Bronchial epithelial cell (primary cell): ENCODE measurements at regions not wholly inside any gene's neighbourhood (a gene's known extent, or its start where the extent isn't known, plus 50 kb on each side); places are given as distances from the start of the nearest gene placed in this dataset.
A peak's percentile ranks its signal among the peaks of the same experiment; 100 is the strongest.

Source experiments
- DNase-seq: peaks from one replicate; pipeline ENCODE4 v3.0.0-alpha.2; 2010; ENCODE audit warnings: low read depth
- FAIRE-seq: peaks from 2 replicates; lab custom pipeline; 2011; peaks lifted over from hg19 to GRCh38; lab: Jason Lieb, UNC
- H3K27me3 ChIP-seq: 2 replicates; pipeline ENCODE4 v1.5.1; 2011; ENCODE audit warnings: low read length; ENCODE audit not compliant: control insufficient read depth, insufficient read depth
- H3K36me3 ChIP-seq: 2 replicates; pipeline ENCODE4 v1.5.1; 2011; ENCODE audit warnings: low read length; ENCODE audit not compliant: control insufficient read depth, insufficient read depth
- H3K4me3 ChIP-seq: 2 replicates; pipeline ENCODE4 v1.5.1; 2011; ENCODE audit warnings: mild to moderate bottlenecking, low read depth, low read length, control low read depth
- TF ChIP-seq, protein P1 (sequence below): IDR thresholded peaks from 2 replicates; pipeline ENCODE4 v1.5.1; 2011; ENCODE audit warnings: mild to moderate bottlenecking, moderate library complexity, low read length, control low read depth, inconsistent platforms; ENCODE audit not compliant: insufficient read depth, severe bottlenecking

DNA sequence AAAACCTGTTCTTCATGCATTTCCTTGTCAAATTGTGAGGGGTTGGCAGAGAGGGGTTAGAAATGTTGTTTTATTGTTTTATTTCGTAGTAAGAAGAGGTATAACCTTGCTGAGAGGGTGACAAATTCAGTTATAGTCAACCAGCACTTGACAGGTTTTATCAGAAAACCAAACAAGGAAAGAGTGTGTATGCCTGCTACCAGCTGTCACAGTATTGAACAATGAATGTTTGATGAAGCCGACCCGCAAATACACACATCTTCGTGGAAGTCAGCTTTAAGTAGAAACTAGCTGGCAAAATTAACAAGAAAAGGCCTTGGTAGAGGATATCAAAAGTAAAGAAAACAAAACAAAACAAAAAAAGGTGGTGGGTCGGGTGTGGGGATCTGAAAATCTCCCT, 214.6 kb upstream of the TLE4 start:
- DNase-seq (no peak), FAIRE-seq (no peak)
- no peaks in the 10 kb centered on the region for H3K36me3 ChIP-seq
- TF ChIP-seq, protein P1, sequence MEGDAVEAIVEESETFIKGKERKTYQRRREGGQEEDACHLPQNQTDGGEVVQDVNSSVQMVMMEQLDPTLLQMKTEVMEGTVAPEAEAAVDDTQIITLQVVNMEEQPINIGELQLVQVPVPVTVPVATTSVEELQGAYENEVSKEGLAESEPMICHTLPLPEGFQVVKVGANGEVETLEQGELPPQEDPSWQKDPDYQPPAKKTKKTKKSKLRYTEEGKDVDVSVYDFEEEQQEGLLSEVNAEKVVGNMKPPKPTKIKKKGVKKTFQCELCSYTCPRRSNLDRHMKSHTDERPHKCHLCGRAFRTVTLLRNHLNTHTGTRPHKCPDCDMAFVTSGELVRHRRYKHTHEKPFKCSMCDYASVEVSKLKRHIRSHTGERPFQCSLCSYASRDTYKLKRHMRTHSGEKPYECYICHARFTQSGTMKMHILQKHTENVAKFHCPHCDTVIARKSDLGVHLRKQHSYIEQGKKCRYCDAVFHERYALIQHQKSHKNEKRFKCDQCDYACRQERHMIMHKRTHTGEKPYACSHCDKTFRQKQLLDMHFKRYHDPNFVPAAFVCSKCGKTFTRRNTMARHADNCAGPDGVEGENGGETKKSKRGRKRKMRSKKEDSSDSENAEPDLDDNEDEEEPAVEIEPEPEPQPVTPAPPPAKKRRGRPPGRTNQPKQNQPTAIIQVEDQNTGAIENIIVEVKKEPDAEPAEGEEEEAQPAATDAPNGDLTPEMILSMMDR, result no peak
- H3K27me3 ChIP-seq, result no peaks in the 10 kb centered on the region
- H3K4me3 ChIP-seq, result no peak overlapping the region

DNA sequence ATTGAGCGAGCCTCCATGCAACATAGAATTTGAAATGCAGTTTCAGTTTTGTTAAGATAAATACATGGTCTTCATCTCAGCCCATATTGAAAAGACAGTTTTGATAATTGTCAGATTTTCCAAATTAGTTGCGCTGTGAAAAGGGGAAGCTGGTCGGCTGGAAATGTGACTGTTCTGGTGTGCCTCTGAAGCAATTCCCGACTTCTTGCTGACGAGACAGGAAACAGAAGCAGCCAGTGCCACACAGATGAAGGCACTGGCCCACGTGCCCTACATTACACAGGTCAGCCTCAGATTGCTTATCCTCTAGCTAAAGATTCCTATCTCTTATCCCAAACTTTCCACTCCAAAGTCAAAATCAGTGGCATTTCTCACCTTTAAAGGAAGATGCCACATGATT, 214.1 kb upstream of the TLE4 start:
- Histone ChIP-seq H3K4me3 (no peak overlapping the region), H3K27me3 (no peaks in the 10 kb centered on the region), H3K36me3 (no peaks in the 10 kb centered on the region)
- no peak for FAIRE-seq
- DNase-seq, result no peak
- TF ChIP-seq, protein P1, result no peak

DNA sequence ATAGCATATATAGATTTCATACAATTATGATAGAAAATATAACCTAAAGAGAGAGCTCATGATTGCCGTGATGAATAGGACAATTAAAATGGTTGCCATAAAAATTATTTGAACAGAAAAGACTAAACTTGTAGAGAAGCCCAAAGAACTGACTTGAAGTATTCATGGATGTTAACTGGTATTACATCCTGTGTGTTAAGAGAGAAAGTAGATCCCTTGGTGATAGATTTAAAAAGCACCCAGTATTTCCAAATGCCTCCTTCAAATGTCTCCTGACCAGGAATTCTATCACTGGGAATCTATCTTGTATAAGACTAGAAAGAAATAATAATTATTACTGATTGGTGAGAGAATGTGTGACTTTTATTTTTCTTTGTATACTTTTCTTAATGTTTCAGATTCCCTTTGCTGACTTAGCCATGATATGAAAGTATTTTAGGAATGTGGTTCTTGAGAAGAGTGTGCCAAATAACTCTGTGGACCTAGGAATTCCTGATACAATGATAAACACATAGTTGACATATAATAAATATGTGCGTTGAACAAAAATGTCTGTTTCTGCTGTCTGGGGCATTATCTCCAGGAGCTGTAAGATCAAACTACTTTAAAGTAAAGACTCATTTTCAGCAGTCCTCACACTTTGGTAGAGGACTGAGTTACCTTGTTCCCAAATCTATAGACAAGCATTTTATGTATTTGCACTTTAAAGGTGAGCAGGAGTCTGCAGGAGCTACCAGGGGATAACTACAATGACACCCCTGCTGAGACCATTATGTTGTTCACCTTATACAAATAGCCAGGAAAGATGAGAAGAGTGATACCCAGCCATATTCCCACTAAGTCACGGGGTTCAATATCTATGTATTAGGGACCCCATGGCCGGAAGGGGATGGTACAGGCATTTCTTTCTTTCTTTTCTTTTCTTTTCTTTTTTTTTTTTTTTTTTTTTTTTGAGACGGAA, 211.1 kb upstream of the TLE4 start:
- H3K27me3 ChIP-seq, result no peaks in the 10 kb centered on the region
- no peaks in the 10 kb centered on the region for H3K36me3 ChIP-seq
- no peak for DNase-seq
- FAIRE-seq, result no peak
- H3K4me3 ChIP-seq, result no peak overlapping the region
- TF ChIP-seq, protein P1, result no peak

DNA sequence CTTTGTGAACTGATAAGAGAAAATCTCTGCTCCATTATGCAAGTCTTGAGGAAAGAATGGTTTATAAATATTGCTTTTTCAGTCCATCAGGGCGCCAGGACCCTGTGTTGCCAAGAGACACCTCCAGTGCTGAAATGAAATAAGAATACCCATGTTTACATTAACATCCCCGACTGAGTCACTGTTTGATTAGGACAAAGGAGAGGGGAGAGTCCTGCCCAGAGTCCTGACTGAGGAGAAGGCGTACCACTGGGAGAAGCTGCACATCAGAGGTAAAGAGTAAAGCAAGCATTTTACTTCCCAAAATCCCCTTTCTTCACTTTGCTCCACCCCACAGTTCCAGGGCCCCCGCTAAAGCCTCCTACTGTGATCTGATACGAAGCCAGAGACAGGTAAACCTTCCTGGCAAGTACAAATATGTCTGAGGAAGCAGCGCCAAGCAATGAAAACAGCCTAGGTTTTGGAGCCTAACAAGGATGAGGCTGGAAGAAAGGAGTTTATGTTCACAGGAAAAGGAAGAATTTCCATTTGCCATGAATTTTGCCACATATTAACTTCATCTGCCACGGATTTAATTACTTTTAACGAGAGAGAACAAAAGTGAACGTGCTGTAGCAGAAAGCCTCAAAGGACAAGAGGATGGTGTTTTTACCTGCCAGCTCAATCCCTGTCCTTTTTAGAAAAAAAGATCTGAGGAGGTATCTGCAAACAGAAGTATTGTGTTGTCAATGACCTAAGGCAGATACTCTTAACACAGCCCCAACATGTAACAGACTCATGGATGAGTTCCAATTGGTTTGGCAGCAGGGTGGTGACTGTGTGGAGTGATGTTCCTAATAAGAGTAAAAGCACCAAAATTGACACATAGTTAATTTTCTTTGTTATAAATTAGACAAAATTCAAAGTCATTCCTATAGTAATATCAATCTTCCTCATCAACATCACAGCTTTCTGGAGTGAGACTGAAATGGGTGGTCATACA, 209.4 kb upstream of the TLE4 start:
- no peaks in the 10 kb centered on the region for H3K36me3 ChIP-seq
- H3K27me3 ChIP-seq, result no peaks in the 10 kb centered on the region
- TF ChIP-seq, protein P1, result no peak
- FAIRE-seq (no peak), DNase-seq (peak; percentile 60)
- no peak overlapping the region for H3K4me3 ChIP-seq

DNA sequence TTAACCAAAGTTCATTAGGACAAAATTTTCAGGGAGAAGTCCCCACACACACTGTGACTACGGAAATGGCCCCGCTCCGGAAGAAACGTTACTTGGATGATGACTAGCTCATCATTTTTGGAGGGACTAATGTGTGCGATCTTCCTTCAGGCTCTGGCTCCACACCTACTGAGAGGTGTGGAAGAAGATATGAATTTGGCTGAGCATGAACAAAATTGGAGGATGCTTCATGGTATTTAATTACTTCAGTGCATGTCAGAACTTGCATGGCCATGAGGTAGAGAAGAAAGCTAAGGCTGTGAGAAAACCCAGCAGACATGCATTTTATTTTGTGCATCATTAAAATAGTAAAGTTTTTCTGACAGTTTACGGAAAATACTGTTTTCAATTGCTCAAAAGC, 202.1 kb upstream of the TLE4 start:
- TF ChIP-seq, protein P1, result no peak
- no peak overlapping the region for H3K4me3 ChIP-seq
- FAIRE-seq, result no peak
- peak; percentile 29 for DNase-seq
- H3K36me3 ChIP-seq, result no peaks in the 10 kb centered on the region
- H3K27me3 ChIP-seq, result no peaks in the 10 kb centered on the region
